ENCODE measurements at regions not wholly inside any gene's neighbourhood (a gene's known extent, or its start where the extent isn't known, plus 50 kb on each side); places are given as distances from the start of the nearest gene placed in this dataset.
"Not testable (repeated sequence)": the region's sequence is repeated elsewhere in the genome, so short reads cannot be mapped to it uniquely, and the experiment has no call there.

DNA sequence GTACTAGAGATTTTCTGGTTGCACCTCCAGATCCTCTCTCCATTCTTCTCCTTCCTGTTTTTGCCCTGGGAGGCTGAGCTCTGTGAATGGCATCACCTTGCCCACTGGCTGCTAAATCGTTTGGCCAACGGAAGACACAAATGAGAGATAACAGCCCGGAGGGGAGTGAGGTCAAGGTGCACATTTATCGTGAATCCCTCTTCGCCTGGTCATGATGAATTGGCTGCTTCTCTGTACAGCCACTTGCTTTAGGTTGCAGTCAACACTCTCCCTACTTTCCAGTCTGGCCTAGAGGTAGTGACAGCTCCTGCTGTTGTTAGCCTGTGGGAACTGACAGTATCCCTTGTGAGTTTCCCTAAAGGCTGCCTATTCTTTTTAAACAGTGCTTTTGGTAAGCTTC is 85.4 kb upstream of the CHCHD3 start (continued):
- TF ChIP-seq, protein P1, sequence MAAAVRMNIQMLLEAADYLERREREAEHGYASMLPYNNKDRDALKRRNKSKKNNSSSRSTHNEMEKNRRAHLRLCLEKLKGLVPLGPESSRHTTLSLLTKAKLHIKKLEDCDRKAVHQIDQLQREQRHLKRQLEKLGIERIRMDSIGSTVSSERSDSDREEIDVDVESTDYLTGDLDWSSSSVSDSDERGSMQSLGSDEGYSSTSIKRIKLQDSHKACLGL (CRISPR knock-in tag; IDR thresholded peaks at IDR 0.05) = no peak
- TF ChIP-seq, protein P2, sequence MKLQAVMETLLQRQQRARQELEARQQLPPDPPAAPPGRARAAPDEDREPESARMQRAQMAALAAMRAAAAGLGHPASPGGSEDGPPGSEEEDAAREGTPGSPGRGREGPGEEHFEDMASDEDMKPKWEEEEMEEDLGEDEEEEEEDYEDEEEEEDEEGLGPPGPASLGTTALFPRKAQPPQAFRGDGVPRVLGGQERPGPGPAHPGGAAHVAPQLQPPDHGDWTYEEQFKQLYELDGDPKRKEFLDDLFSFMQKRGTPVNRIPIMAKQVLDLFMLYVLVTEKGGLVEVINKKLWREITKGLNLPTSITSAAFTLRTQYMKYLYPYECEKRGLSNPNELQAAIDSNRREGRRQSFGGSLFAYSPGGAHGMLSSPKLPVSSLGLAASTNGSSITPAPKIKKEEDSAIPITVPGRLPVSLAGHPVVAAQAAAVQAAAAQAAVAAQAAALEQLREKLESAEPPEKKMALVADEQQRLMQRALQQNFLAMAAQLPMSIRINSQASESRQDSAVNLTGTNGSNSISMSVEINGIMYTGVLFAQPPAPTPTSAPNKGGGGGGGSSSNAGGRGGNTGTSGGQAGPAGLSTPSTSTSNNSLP (IDR thresholded peaks at IDR 0.05; ENCODE audit: low read depth, low read length) = no peak
- TF ChIP-seq HMG20A (CRISPR knock-in tag; IDR thresholded peaks at IDR 0.05; ENCODE audit: borderline replicate concordance) = no peak
- no peak for TF ChIP-seq ZNF207 (IDR thresholded peaks at IDR 0.05; ENCODE audit: borderline replicate concordance)
- TF ChIP-seq, protein P3, sequence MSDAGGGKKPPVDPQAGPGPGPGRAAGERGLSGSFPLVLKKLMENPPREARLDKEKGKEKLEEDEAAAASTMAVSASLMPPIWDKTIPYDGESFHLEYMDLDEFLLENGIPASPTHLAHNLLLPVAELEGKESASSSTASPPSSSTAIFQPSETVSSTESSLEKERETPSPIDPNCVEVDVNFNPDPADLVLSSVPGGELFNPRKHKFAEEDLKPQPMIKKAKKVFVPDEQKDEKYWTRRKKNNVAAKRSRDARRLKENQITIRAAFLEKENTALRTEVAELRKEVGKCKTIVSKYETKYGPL (CRISPR knock-in tag; IDR thresholded peaks at IDR 0.05) = no peak
- no peak for TF ChIP-seq CREM (IDR thresholded peaks at IDR 0.05)
- TF ChIP-seq CREM (CRISPR knock-in tag; IDR thresholded peaks at IDR 0.05) = no peak

DNA sequence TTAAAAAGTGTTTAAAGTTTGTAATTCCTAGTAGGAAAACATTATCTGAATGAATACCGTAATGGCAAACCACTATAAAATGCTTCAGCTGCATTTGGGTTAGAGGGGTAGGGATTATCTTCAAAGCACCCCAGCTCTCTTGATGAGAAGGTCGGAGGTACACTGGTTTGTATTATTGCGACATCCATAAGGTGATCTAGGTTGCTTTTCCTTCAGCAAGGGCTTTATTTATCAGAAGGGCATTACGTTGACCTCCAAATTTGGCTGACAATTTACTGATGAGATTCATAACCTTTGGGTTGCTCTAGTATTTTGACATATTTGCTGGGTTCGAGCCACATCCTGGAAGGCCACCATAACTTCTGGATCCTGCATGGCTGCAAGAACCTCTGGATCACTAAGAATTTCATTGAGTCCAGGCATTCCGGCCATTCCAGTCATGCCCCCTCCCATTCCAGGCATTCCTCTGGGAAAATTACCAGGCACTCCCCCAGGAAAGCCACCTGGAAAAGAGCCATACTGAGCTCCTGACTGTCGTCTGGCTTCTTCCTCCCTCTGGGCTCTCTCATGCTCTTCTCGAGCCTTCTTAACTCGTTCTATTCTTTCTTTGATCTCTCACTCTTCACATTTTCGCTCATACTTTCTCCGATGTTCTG is 83.6 kb upstream of the EXOC4 start:
- in situ Hi-C loops (cut with HindIII; ENCODE audit: extremely low pct_ligation_motif_present, low pct_unique_long_range_greater_than_20kb); DNase-seq (ENCODE audit: low spot score); POLR2A ChIA-PET; H3K27ac ChIP-seq (ENCODE audit: extremely low read length, insufficient read depth, low read length); intact Hi-C loops (cut with micrococcal nuclease; ENCODE audit: unreplicated experiment); H4K20me1 ChIP-seq (ENCODE audit: insufficient read depth, low read length); H3K4me3 ChIP-seq (replicated peaks in 1 of 3; ENCODE audit: insufficient read depth in 1 of 3, low read depth in 2 of 3, low read length in 3 of 3); FAIRE-seq; H3K36me3 ChIP-seq (replicated peaks in 1 of 2; ENCODE audit: control insufficient read depth in 1 of 2, insufficient read depth in 2 of 2, low read length in 2 of 2); H3K9me3 ChIP-seq (ENCODE audit: low read length); H3K9ac ChIP-seq (ENCODE audit: insufficient read depth, low read depth, low read length); H2AFZ ChIP-seq (ENCODE audit: low read length); BruUV-seq (replicated peaks); H3K4me1 ChIP-seq (ENCODE audit: insufficient read depth, low read length); H3K27me3 ChIP-seq (ENCODE audit: control insufficient read depth in 1 of 2, insufficient read depth in 2 of 2, low read length in 2 of 2); CTCF ChIA-PET (ENCODE audit: low intra/inter-chr PET ratio, low total read pairs); ATAC-seq; H3K4me2 ChIP-seq (ENCODE audit: low read depth, low read length); H3K79me2 ChIP-seq (ENCODE audit: insufficient read depth, low read length): not testable (repeated sequence)
- 36% methylated on average over 11 of the region's 11 CpGs for WGBS (ENCODE audit: low lambda C conversion rate)
- peak; percentile 57; the same call in 1 of the 2 replicates for TF ChIP-seq CEBPB (IDR thresholded peaks at IDR 0.05; ENCODE audit: borderline replicate concordance, low read depth, low read length)

DNA sequence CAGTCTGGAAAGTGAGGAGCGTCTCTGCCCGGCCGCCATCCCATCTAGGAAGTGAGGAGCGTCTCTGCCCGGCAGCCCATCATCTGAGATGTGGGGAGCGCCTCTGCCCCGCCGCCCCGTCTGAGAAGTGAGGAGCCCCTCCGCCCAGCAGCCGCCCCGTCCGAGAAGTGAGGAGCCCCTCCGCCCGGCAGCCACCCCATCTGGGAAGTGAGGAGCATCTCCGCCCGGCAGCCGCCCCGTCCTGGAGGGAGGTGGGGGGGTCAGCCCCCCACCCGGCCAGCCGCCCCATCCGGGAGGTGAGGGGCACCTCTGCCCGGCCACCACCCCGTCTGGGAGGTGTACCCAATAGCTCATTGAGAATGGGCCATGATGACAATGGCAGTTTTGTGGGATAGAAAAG is 75.4 kb upstream of the EXOC4 start:
- H4K20me1 ChIP-seq (ENCODE audit: insufficient read depth, low read length); H3K4me2 ChIP-seq (ENCODE audit: low read depth, low read length); CTCF ChIA-PET (ENCODE audit: low intra/inter-chr PET ratio, low total read pairs); H2AFZ ChIP-seq (ENCODE audit: low read length); DNase-seq (ENCODE audit: low spot score); POLR2A ChIA-PET; H3K9ac ChIP-seq (ENCODE audit: insufficient read depth, low read depth, low read length); H3K79me2 ChIP-seq (ENCODE audit: insufficient read depth, low read length); H3K9me3 ChIP-seq (ENCODE audit: low read length); intact Hi-C loops (cut with micrococcal nuclease; ENCODE audit: unreplicated experiment); H3K27ac ChIP-seq (ENCODE audit: extremely low read length, insufficient read depth, low read length); BruUV-seq (replicated peaks); H3K4me3 ChIP-seq (replicated peaks in 1 of 3; ENCODE audit: insufficient read depth in 1 of 3, low read depth in 2 of 3, low read length in 3 of 3); ATAC-seq; H3K36me3 ChIP-seq (replicated peaks in 1 of 2; ENCODE audit: control insufficient read depth in 1 of 2, insufficient read depth in 2 of 2, low read length in 2 of 2); H3K4me1 ChIP-seq (ENCODE audit: insufficient read depth, low read length); FAIRE-seq; in situ Hi-C loops (cut with HindIII; ENCODE audit: extremely low pct_ligation_motif_present, low pct_unique_long_range_greater_than_20kb): not testable (repeated sequence)
- peaks cover 2 to 15% of the 10 kb centered on the region in 2 experiments; a peak in 3 of 5 replicates for H3K27me3 ChIP-seq (ENCODE audit: control insufficient read depth in 1 of 2, insufficient read depth in 2 of 2, low read length in 2 of 2)
- 83% methylated on average over 13 of the region's 24 CpGs for WGBS (ENCODE audit: low lambda C conversion rate)

Data from HepG2 (cell line).